Liver (tissue), 3 donors: ENCODE measurements at regions not wholly inside any gene's neighbourhood (a gene's known extent, or its start where the extent isn't known, plus 50 kb on each side); places are given as distances from the start of the nearest gene placed in this dataset.

Experiments
- FOXA2 ChIP-seq: IDR thresholded peaks from 2 replicates; pipeline ENCODE4 v1.6.1; 2016; ENCODE audit warnings: antibody characterized with exemption
- GABPA ChIP-seq, 2 donors: IDR thresholded peaks in 1 of 2; conservative IDR thresholded peaks in 1 of 2; 2 replicates each; pipeline ENCODE4 v1.6.1; 2016; ENCODE audit warnings: antibody characterized with exemption in 2 of 2, mild to moderate bottlenecking in 1 of 2, moderate library complexity in 1 of 2
- JUND ChIP-seq, 2 donors: IDR thresholded peaks; 2 replicates each; pipeline ENCODE4 v1.6.1; 2016; ENCODE audit warnings: antibody characterized with exemption in 2 of 2
- RAD21 ChIP-seq, 2 donors: IDR thresholded peaks; 2 replicates each; pipeline ENCODE4 v1.6.1; 2016; ENCODE audit warnings: antibody characterized with exemption in 2 of 2, mild to moderate bottlenecking in 2 of 2
- SP1 ChIP-seq: IDR thresholded peaks from 2 replicates; pipeline ENCODE4 v1.6.1; 2018; ENCODE audit warnings: antibody characterized with exemption, mild to moderate bottlenecking
- TAF1 ChIP-seq: conservative IDR thresholded peaks from 2 replicates; pipeline ENCODE4 v1.6.1; 2016; ENCODE audit warnings: antibody characterized with exemption, mild to moderate bottlenecking
- TF ChIP-seq, protein P1 (sequence below): fragments of 150-350 bp; IDR thresholded peaks from 2 replicates; pipeline ENCODE4 v1.5.1; 2017; ENCODE audit warnings: improper control_type of control experiment, low read depth, low read length; ENCODE audit not compliant: missing input control
- TF ChIP-seq, protein P2 (sequence below): IDR thresholded peaks from 2 replicates; pipeline ENCODE4 v1.6.1; 2016; ENCODE audit warnings: antibody characterized with exemption
- TF ChIP-seq, protein P3 (sequence below): IDR thresholded peaks from 2 replicates; pipeline ENCODE4 v1.6.1; 2016; ENCODE audit warnings: antibody characterized with exemption
- TF ChIP-seq, protein P4 (sequence below): IDR thresholded peaks from 2 replicates; pipeline ENCODE4 v1.6.1; 2016; ENCODE audit warnings: antibody characterized with exemption, mild to moderate bottlenecking
- donor health status: healthy.
- donor health status: healthy.

DNA sequence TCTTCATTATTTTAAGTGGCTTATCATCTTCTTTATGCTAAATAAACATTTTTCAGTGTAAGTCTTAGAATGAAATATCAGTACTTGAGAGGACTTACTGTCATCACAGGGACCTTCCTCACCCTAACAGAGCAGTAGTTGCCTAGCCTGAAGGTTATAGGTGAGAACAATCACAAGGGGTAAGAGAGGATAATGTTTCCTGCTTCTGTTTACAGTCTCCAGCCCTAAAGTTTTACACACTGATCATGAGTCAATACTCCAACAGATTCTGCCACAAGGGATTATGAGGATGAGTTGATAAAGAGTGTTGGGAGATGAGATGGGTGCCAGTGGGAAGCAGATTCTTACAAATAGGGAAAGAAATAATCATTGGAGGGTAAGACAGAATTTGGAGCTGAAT lies 265.1 kb upstream of the DAB2 start:
- TF ChIP-seq RAD21 (IDR thresholded peaks at IDR 0.05) (no peak), SP1 (no peak), GABPA (IDR thresholded peaks at IDR 0.05 in 1 of 2, conservative IDR thresholded peaks at IDR 0.05 in 1 of 2) (no peak), TAF1 (no peak), FOXA2 (no peak), JUND (IDR thresholded peaks at IDR 0.05) (no peak)
- TF ChIP-seq, protein P1, sequence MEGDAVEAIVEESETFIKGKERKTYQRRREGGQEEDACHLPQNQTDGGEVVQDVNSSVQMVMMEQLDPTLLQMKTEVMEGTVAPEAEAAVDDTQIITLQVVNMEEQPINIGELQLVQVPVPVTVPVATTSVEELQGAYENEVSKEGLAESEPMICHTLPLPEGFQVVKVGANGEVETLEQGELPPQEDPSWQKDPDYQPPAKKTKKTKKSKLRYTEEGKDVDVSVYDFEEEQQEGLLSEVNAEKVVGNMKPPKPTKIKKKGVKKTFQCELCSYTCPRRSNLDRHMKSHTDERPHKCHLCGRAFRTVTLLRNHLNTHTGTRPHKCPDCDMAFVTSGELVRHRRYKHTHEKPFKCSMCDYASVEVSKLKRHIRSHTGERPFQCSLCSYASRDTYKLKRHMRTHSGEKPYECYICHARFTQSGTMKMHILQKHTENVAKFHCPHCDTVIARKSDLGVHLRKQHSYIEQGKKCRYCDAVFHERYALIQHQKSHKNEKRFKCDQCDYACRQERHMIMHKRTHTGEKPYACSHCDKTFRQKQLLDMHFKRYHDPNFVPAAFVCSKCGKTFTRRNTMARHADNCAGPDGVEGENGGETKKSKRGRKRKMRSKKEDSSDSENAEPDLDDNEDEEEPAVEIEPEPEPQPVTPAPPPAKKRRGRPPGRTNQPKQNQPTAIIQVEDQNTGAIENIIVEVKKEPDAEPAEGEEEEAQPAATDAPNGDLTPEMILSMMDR, result no peak
- TF ChIP-seq, protein P2, sequence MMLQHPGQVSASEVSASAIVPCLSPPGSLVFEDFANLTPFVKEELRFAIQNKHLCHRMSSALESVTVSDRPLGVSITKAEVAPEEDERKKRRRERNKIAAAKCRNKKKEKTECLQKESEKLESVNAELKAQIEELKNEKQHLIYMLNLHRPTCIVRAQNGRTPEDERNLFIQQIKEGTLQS, result no peak
- TF ChIP-seq, protein P3, sequence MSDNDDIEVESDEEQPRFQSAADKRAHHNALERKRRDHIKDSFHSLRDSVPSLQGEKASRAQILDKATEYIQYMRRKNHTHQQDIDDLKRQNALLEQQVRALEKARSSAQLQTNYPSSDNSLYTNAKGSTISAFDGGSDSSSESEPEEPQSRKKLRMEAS, result no peak
- TF ChIP-seq, protein P4, sequence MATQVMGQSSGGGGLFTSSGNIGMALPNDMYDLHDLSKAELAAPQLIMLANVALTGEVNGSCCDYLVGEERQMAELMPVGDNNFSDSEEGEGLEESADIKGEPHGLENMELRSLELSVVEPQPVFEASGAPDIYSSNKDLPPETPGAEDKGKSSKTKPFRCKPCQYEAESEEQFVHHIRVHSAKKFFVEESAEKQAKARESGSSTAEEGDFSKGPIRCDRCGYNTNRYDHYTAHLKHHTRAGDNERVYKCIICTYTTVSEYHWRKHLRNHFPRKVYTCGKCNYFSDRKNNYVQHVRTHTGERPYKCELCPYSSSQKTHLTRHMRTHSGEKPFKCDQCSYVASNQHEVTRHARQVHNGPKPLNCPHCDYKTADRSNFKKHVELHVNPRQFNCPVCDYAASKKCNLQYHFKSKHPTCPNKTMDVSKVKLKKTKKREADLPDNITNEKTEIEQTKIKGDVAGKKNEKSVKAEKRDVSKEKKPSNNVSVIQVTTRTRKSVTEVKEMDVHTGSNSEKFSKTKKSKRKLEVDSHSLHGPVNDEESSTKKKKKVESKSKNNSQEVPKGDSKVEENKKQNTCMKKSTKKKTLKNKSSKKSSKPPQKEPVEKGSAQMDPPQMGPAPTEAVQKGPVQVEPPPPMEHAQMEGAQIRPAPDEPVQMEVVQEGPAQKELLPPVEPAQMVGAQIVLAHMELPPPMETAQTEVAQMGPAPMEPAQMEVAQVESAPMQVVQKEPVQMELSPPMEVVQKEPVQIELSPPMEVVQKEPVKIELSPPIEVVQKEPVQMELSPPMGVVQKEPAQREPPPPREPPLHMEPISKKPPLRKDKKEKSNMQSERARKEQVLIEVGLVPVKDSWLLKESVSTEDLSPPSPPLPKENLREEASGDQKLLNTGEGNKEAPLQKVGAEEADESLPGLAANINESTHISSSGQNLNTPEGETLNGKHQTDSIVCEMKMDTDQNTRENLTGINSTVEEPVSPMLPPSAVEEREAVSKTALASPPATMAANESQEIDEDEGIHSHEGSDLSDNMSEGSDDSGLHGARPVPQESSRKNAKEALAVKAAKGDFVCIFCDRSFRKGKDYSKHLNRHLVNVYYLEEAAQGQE, result no peak
